ENCODE measurements at regions not wholly inside any gene's neighbourhood (a gene's known extent, or its start where the extent isn't known, plus 50 kb on each side); places are given as distances from the start of the nearest gene placed in this dataset.

DNA sequence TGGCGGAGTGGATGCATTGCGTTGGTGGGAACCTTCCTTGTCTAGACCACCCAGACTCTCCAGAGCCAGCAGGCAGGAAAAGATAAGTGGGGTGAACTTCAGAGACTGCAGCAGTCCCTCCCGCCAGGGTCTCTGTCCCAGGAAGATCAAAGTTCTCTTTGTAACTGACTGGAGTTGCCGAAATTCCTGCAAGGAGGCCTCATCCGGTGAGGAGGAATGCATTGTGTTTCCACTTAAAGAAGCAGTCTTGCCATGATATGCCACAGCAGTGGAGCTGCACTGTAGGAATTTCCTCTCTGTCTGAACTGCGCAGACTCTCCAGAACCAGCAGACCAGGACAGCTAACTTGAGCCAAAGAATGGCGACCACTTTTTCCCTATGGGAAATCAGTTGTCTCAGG, 1190.4 kb downstream of the TECRL start:
- no peak overlapping the region for H3K4ac ChIP-seq (ENCODE audit: low read depth, low read length)
- H3K27me3 ChIP-seq (ENCODE audit: insufficient read depth, low read length) = no peaks in the 10 kb centered on the region
- no peak overlapping the region for H2BK20ac ChIP-seq (ENCODE audit: low read depth, low read length, poor library complexity, severe bottlenecking)
- H3K36me3 Mint-ChIP-seq (ENCODE audit: insufficient read depth in 1 of 3, low read depth in 3 of 3) = peaks cover 0 to 3% (median 0%) of the 10 kb centered on the region in 3 experiments; a peak in 3 of 7 replicates
- no peak overlapping the region for H2AFZ ChIP-seq (ENCODE audit: low read length)
- H3K27ac Mint-ChIP-seq = peak overlapping the region in 2 of 3 experiments; percentile 82 to 88; a peak in 2 of 7 replicates
- no peak overlapping the region for H3K4me3 Mint-ChIP-seq
- no peaks in the 10 kb centered on the region for H3K27me3 Mint-ChIP-seq (ENCODE audit: low read depth)
- peaks cover 10 to 13% of the 10 kb centered on the region in 2 experiments for H3K4me1 Mint-ChIP-seq
- H4K5ac ChIP-seq (ENCODE audit: insufficient read length, low read depth, low read length) = no peak overlapping the region
- no CpG with 5 or more reads among the region's 7 CpGs for WGBS (ENCODE audit: extremely low coverage, insufficient read length, low lambda C conversion rate)
- no peak overlapping the region for H3K14ac ChIP-seq (ENCODE audit: insufficient read depth, low read length)
- no peak overlapping the region for H3K56ac ChIP-seq (ENCODE audit: insufficient read length, low read depth, low read length)
- no peaks in the 10 kb centered on the region for H4K20me1 ChIP-seq (ENCODE audit: control insufficient read depth, insufficient read depth, insufficient read length)
- no peak overlapping the region for H2BK5ac ChIP-seq (ENCODE audit: insufficient read length, low read length)
- peaks cover 14 to 20% of the 10 kb centered on the region in 2 experiments; a peak in 4 of 5 replicates for H3K9me3 Mint-ChIP-seq
- no peak overlapping the region for H3K18ac ChIP-seq (ENCODE audit: insufficient read length, low read depth, low read length)
- no peak overlapping the region for H2BK15ac ChIP-seq (ENCODE audit: low read depth, low read length)
- no peaks in the 10 kb centered on the region for H3K9me3 ChIP-seq (ENCODE audit: control insufficient read depth, low read depth, low read length)
- no peak overlapping the region for H2BK120ac ChIP-seq (ENCODE audit: low read depth, low read length, poor library complexity, severe bottlenecking)
- H3K4me2 ChIP-seq (ENCODE audit: insufficient read depth, insufficient read length, low read length) = no peak overlapping the region
- peak; percentile 60 for DNase-seq
- H3K79me1 ChIP-seq (ENCODE audit: insufficient read depth, low read depth, low read length, poor library complexity, severe bottlenecking) = no peaks in the 10 kb centered on the region
- no peak overlapping the region for H3K27ac ChIP-seq (ENCODE audit: insufficient read length, low read depth, low read length)
- TF ChIP-seq, protein P1, sequence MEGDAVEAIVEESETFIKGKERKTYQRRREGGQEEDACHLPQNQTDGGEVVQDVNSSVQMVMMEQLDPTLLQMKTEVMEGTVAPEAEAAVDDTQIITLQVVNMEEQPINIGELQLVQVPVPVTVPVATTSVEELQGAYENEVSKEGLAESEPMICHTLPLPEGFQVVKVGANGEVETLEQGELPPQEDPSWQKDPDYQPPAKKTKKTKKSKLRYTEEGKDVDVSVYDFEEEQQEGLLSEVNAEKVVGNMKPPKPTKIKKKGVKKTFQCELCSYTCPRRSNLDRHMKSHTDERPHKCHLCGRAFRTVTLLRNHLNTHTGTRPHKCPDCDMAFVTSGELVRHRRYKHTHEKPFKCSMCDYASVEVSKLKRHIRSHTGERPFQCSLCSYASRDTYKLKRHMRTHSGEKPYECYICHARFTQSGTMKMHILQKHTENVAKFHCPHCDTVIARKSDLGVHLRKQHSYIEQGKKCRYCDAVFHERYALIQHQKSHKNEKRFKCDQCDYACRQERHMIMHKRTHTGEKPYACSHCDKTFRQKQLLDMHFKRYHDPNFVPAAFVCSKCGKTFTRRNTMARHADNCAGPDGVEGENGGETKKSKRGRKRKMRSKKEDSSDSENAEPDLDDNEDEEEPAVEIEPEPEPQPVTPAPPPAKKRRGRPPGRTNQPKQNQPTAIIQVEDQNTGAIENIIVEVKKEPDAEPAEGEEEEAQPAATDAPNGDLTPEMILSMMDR (conservative IDR thresholded peaks at IDR 0.05) = no peak
- H4K8ac ChIP-seq (replicated peaks; ENCODE audit: insufficient read length, low read depth, low read length) = no peak overlapping the region
- no peak overlapping the region for H2BK12ac ChIP-seq (ENCODE audit: insufficient read length, low read depth, low read length)
- no peak overlapping the region for H4K91ac ChIP-seq (ENCODE audit: insufficient read length, low read depth, low read length)
- no peak overlapping the region for H3K23ac ChIP-seq (ENCODE audit: insufficient read length, low read depth, low read length)
- no peak overlapping the region for H3T11ph ChIP-seq (ENCODE audit: low read length)
- H3K79me2 ChIP-seq (ENCODE audit: insufficient read depth, low read length) = no peaks in the 10 kb centered on the region
- H3K9ac ChIP-seq (ENCODE audit: extremely low read depth, insufficient read length, low read length) = no peak overlapping the region
- no peak overlapping the region for H2AK5ac ChIP-seq (ENCODE audit: insufficient read length, low read length)
- no peaks in the 10 kb centered on the region for H3K4me1 ChIP-seq (ENCODE audit: insufficient read depth, low read length)
- no peaks in the 10 kb centered on the region for H3K23me2 ChIP-seq (ENCODE audit: insufficient read length, low read depth, low read length, poor library complexity, severe bottlenecking)

All from H9 (cell line).